ENCODE measurements at regions not wholly inside any gene's neighbourhood (a gene's known extent, or its start where the extent isn't known, plus 50 kb on each side); places are given as distances from the start of the nearest gene placed in this dataset.

- DNase-seq: no peak
Measured at GRCh38 chr18:72180689-72181088, 363.5 kb downstream of the CBLN2 start.

GRCh38 chr18:72174972-72175649, 369.0 kb downstream of the CBLN2 start:
- DNase-seq: no peak

- DNase-seq: no peak
Measured at GRCh38 chr18:72171596-72171995, 372.5 kb downstream of the CBLN2 start.

- no peak for DNase-seq
Measured at GRCh38 chr18:72161691-72162090, 382.5 kb downstream of the CBLN2 start.

- no peak for DNase-seq
Measured at GRCh38 chr18:72160510-72161445, 383.4 kb downstream of the CBLN2 start.

- no peak for DNase-seq
Measured at GRCh38 chr18:72155327-72155726, 388.8 kb downstream of the CBLN2 start.

- DNase-seq: no peak
Measured at GRCh38 chr18:72154926-72155325, 389.2 kb downstream of the CBLN2 start.

GRCh38 chr18:72152935-72153334, 391.2 kb downstream of the CBLN2 start:
- no peak for DNase-seq

GRCh38 chr18:72147830-72148229, 396.3 kb downstream of the CBLN2 start:
- no peak for DNase-seq

GRCh38 chr18:72140007-72140406, 404.1 kb downstream of the CBLN2 start:
- DNase-seq: no peak

- no peak for DNase-seq
Measured at GRCh38 chr18:72128649-72129048, 415.5 kb downstream of the CBLN2 start.

GRCh38 chr18:72122103-72122502, 422.0 kb downstream of the CBLN2 start:
- DNase-seq: no peak

GRCh38 chr18:72119082-72119481, 425.1 kb downstream of the CBLN2 start:
- no peak for DNase-seq

GRCh38 chr18:72114801-72115594, 429.1 kb downstream of the CBLN2 start:
- no peak for DNase-seq

GRCh38 chr18:72107647-72108383, 436.3 kb downstream of the CBLN2 start:
- DNase-seq: no peak

GRCh38 chr18:72104851-72105250, 439.3 kb downstream of the CBLN2 start:
- DNase-seq: no peak

GRCh38 chr18:72102412-72102811, 441.7 kb downstream of the CBLN2 start:
- no peak for DNase-seq

- no peak for DNase-seq
Measured at GRCh38 chr18:72100465-72101004, 443.6 kb downstream of the CBLN2 start.

GRCh38 chr18:72091369-72091768, 452.8 kb downstream of the CBLN2 start:
- DNase-seq: no peak

GRCh38 chr18:72089432-72089831, 454.7 kb downstream of the CBLN2 start:
- no peak for DNase-seq

GRCh38 chr18:72086421-72086820, 457.7 kb downstream of the CBLN2 start:
- DNase-seq: no peak

GRCh38 chr18:72075040-72075439, 469.1 kb downstream of the CBLN2 start:
- no peak for DNase-seq

All from CD4-positive, alpha-beta T cell treated with Interferon gamma for 1 hour (primary cell).